Fibroblast of pulmonary artery (primary cell): ENCODE measurements at regions not wholly inside any gene's neighbourhood (a gene's known extent, or its start where the extent isn't known, plus 50 kb on each side); places are given as distances from the start of the nearest gene placed in this dataset.

Source experiments
- DNase-seq: peaks from one replicate; pipeline ENCODE4 v3.0.0-alpha.2; 2010; ENCODE audit warnings: low read depth
- H3K4me3 ChIP-seq: replicated peaks from 2 replicates; pipeline ENCODE4 v1.5.1; 2011; ENCODE audit warnings: low read depth, mild to moderate bottlenecking, control low read depth, low read length, moderate library complexity
- CTCF ChIP-seq: IDR thresholded peaks from 2 replicates; pipeline ENCODE4 v1.5.1; 2011; ENCODE audit warnings: mild to moderate bottlenecking, control low read depth, low read length, inconsistent platforms; ENCODE audit errors: missing control alignments

GRCh38 chr5:68475476-68475983, 260.0 kb downstream of the PIK3R1 start:
- H3K4me3 ChIP-seq, result no peak overlapping the region
- DNase-seq, result no peak
- TF ChIP-seq CTCF, result no peak

GRCh38 chr5:68476854-68477253, 261.3 kb downstream of the PIK3R1 start:
- peak; percentile 18 for TF ChIP-seq CTCF
- H3K4me3 ChIP-seq, result no peak overlapping the region
- no peak for DNase-seq

- TF ChIP-seq CTCF, result no peak
- peak; percentile 16 for DNase-seq
- H3K4me3 ChIP-seq, result no peak overlapping the region
These were observed 262.9 kb downstream of the PIK3R1 start for GRCh38 chr5:68478301-68479095.

GRCh38 chr5:68479524-68479923, 264.0 kb downstream of the PIK3R1 start:
- H3K4me3 ChIP-seq, result no peak overlapping the region
- DNase-seq, result no peak
- TF ChIP-seq CTCF, result no peak

GRCh38 chr5:68480335-68480940, 264.9 kb downstream of the PIK3R1 start:
- DNase-seq, result no peak
- TF ChIP-seq CTCF, result no peak
- H3K4me3 ChIP-seq, result no peak overlapping the region

GRCh38 chr5:68482199-68482598, 266.6 kb downstream of the PIK3R1 start:
- TF ChIP-seq CTCF, result no peak
- H3K4me3 ChIP-seq, result no peak overlapping the region
- DNase-seq, result no peak
